SK-N-SH treated with all-trans-retinoic acid at 6 μM for 48 hours (cell line): ENCODE measurements at regions not wholly inside any gene's neighbourhood (a gene's known extent, or its start where the extent isn't known, plus 50 kb on each side); places are given as distances from the start of the nearest gene placed in this dataset.

Source experiments
- CSDC2 ChIP-seq: fragments of 250-450 bp; sonication (Bioruptor Pico); IDR thresholded peaks from 2 replicates; pipeline ENCODE4 v1.5.0; 2020; ENCODE audit warnings: mild to moderate bottlenecking, moderate library complexity
- PATZ1 ChIP-seq: fragments of 250-450 bp; sonication (Bioruptor Pico); IDR thresholded peaks from 2 replicates; pipeline ENCODE4 v1.8.0; 2020; ENCODE audit warnings: mild to moderate bottlenecking, moderate library complexity, borderline replicate concordance
- ZFP3 ChIP-seq: fragments of 250-450 bp; sonication (Bioruptor Pico); IDR thresholded peaks from 2 replicates; pipeline ENCODE4 v1.5.0; 2020; ENCODE audit warnings: mild to moderate bottlenecking, moderate library complexity
- ZFP30 ChIP-seq: fragments of 450-650 bp; formaldehyde crosslinking; IDR thresholded peaks from 2 replicates; pipeline ENCODE4 v1.5.0; 2022; ENCODE audit warnings: mild to moderate bottlenecking, moderate library complexity
- ZNF70 ChIP-seq: fragments of 450-650 bp; formaldehyde crosslinking; IDR thresholded peaks from 2 replicates; pipeline ENCODE4 v1.5.0; 2020; ENCODE audit warnings: mild to moderate bottlenecking, moderate library complexity

DNA sequence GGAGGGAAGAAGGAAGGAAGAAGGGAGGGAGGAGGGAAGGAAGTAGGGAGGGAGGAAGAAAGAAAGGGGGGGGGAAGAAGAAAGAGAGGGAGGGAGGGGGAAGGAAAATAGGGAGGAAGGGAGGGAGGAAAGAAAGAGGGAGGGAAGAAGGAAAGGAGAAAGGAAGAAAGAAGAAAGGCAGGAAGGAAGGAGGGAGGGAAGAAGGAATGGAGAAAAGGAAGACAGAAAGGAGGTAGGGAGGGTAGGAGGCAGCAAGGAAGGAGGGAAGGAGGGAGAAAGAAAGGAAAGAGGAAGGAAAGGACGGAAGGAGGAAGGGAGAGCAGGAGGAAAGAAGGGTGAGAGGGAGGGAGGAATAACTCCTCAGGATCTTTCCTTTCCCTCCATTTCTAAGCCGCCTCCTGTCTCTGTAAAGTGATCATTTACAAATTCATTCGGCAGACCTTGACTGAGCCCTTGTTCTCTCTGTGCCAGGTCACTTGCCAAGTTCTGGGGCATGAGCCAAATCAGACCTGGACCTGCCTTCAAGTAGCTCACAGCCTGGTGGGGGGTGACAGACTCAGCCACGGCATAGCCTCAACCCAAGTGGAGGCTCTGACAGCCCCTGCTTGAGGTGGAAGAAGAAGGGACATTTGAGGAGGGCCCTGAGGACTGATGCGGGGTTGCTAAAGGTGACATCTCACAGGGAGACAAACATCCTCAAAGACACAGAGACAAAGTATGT, 69.0 kb upstream of the HRH2 start:
- TF ChIP-seq ZFP3 (no peak), ZFP30 (CRISPR knock-in tag) (no peak), PATZ1 (CRISPR knock-in tag) (no peak), ZNF70 (CRISPR knock-in tag) (no peak), CSDC2 (CRISPR knock-in tag) (no peak)
